Hematopoietic multipotent progenitor cell (in vitro differentiated cells): ENCODE measurements at regions not wholly inside any gene's neighbourhood (a gene's known extent, or its start where the extent isn't known, plus 50 kb on each side); places are given as distances from the start of the nearest gene placed in this dataset.

Experiments
- DNase-seq, 3 donors: peaks; one replicate each; pipeline ENCODE4 v3.0.0-alpha.2; 2011 to 2015; ENCODE audit warnings: low read depth in 2 of 3, low spot score in 2 of 3

GRCh38 chr1:4986306-4986705 is 331.9 kb downstream of the AJAP1 start:
- no peak for DNase-seq

GRCh38 chr1:4984841-4985240 is 330.4 kb downstream of the AJAP1 start:
- DNase-seq, result no peak

GRCh38 chr1:4980211-4980610 is 325.8 kb downstream of the AJAP1 start:
- no peak for DNase-seq

GRCh38 chr1:4978660-4979390 is 324.4 kb downstream of the AJAP1 start:
- DNase-seq, result no peak

- DNase-seq, result no peak
These were observed 323.3 kb downstream of the AJAP1 start for GRCh38 chr1:4977701-4978100.

- no peak for DNase-seq
These were observed 322.5 kb downstream of the AJAP1 start for GRCh38 chr1:4976859-4977440.

GRCh38 chr1:4975856-4976255 is 321.4 kb downstream of the AJAP1 start:
- no peak for DNase-seq

- DNase-seq, result no peak
These were observed 320.7 kb downstream of the AJAP1 start for GRCh38 chr1:4974981-4975685.

GRCh38 chr1:4973341-4973740 is 318.9 kb downstream of the AJAP1 start:
- no peak for DNase-seq

- DNase-seq, result no peak
These were observed 318.4 kb downstream of the AJAP1 start for GRCh38 chr1:4972761-4973320.

GRCh38 chr1:4971666-4972065 is 317.3 kb downstream of the AJAP1 start:
- no peak for DNase-seq

- no peak for DNase-seq
These were observed 316.1 kb downstream of the AJAP1 start for GRCh38 chr1:4970532-4970931.

GRCh38 chr1:4969556-4970129 is 315.2 kb downstream of the AJAP1 start:
- no peak for DNase-seq

- no peak for DNase-seq
These were observed 311.1 kb downstream of the AJAP1 start for GRCh38 chr1:4965346-4966075.

GRCh38 chr1:4964634-4965345 is 310.4 kb downstream of the AJAP1 start:
- DNase-seq, result no peak

- no peak for DNase-seq
These were observed 308.8 kb downstream of the AJAP1 start for GRCh38 chr1:4963251-4963650.

- no peak for DNase-seq
These were observed 308.4 kb downstream of the AJAP1 start for GRCh38 chr1:4962836-4963235.

GRCh38 chr1:4961935-4962645 is 307.7 kb downstream of the AJAP1 start:
- no peak for DNase-seq

- no peak for DNase-seq
These were observed 306.5 kb downstream of the AJAP1 start for GRCh38 chr1:4960782-4961475.
